ENCODE measurements at regions not wholly inside any gene's neighbourhood (a gene's known extent, or its start where the extent isn't known, plus 50 kb on each side); places are given as distances from the start of the nearest gene placed in this dataset.

- TF ChIP-seq EZH2 (IDR thresholded peaks at IDR 0.05; ENCODE audit: borderline replicate concordance, insufficient read depth, low read length, poor library complexity, severe bottlenecking): no peak
- TF ChIP-seq CTCF (IDR thresholded peaks at IDR 0.05; ENCODE audit: poor library complexity, severe bottlenecking): no peak
- TF ChIP-seq TAF1 (IDR thresholded peaks at IDR 0.05; ENCODE audit: low read depth): no peak
- TF ChIP-seq POLR2AphosphoS5 (IDR thresholded peaks at IDR 0.05): no peak
- TF ChIP-seq RAD21 (conservative IDR thresholded peaks at IDR 0.05): no peak
These were observed 103.0 kb downstream of the SPATA19 start for GRCh38 chr11:133742353-133742752.

Measured in neural cell (in vitro differentiated cells).